ENCODE measurements at regions not wholly inside any gene's neighbourhood (a gene's known extent, or its start where the extent isn't known, plus 50 kb on each side); places are given as distances from the start of the nearest gene placed in this dataset.

GRCh38 chr14:76947838-76948184 lies 80.7 kb downstream of the IRF2BPL start:
- no peak for TF ChIP-seq CTCF (IDR thresholded peaks at IDR 0.05; ENCODE audit: low read depth, low read length, missing input control)
- no peak for TF ChIP-seq MAX (IDR thresholded peaks at IDR 0.05)
- TF ChIP-seq FOXA1 (IDR thresholded peaks at IDR 0.05) = no peak
- no peak for TF ChIP-seq EGR1 (IDR thresholded peaks at IDR 0.05; ENCODE audit: low read depth in 2 of 2)
- TF ChIP-seq REST (IDR thresholded peaks at IDR 0.05) = no peak
- TF ChIP-seq SP1 (IDR thresholded peaks at IDR 0.05) = no peak
- no peak for TF ChIP-seq GABPA (IDR thresholded peaks at IDR 0.05 in 1 of 2, conservative IDR thresholded peaks at IDR 0.05 in 1 of 2)
- TF ChIP-seq RAD21 (IDR thresholded peaks at IDR 0.05) = no peak
- TF ChIP-seq YY1 (IDR thresholded peaks at IDR 0.05) = no peak
- no peak for TF ChIP-seq ATF3 (IDR thresholded peaks at IDR 0.05)
- no peak for TF ChIP-seq RXRA (IDR thresholded peaks at IDR 0.05)
- no peak for TF ChIP-seq TAF1 (conservative IDR thresholded peaks at IDR 0.05)
